ENCODE measurements at regions not wholly inside any gene's neighbourhood (a gene's known extent, or its start where the extent isn't known, plus 50 kb on each side); places are given as distances from the start of the nearest gene placed in this dataset.

GRCh38 chr17:13256545-13256944 is 238.7 kb upstream of the ELAC2 start:
- Histone ChIP-seq H3K9ac (ENCODE audit: low read depth, low read length, poor library complexity) (no peak overlapping the region), H3K9me3 (replicated peaks in 1 of 2; ENCODE audit: control insufficient read depth in 2 of 2, insufficient read depth in 1 of 2, low read depth in 1 of 2, low read length in 2 of 2) (no peaks in the 10 kb centered on the region), H3K4ac (ENCODE audit: low read length) (no peak overlapping the region), H3K4me3 (ENCODE audit: low read length in 2 of 2) (no peak overlapping the region), H4K8ac (ENCODE audit: low read depth, low read length) (no peak overlapping the region), H2AK5ac (ENCODE audit: low read depth, low read length) (no peak overlapping the region), H4K91ac (ENCODE audit: low read depth, low read length, poor library complexity) (no peak overlapping the region), H3K27ac (replicated peaks; ENCODE audit: low read length) (no peak overlapping the region), H2BK120ac (ENCODE audit: low read depth, low read length) (no peak overlapping the region), H2BK5ac (ENCODE audit: low read length) (no peak overlapping the region), H3K36me3 (replicated peaks in 1 of 2; ENCODE audit: control insufficient read depth in 2 of 2, insufficient read depth in 2 of 2, low read length in 2 of 2) (no peaks in the 10 kb centered on the region), H2BK12ac (ENCODE audit: low read length) (no peak overlapping the region), H3K4me1 (ENCODE audit: control insufficient read depth in 2 of 2, insufficient read depth in 1 of 2, low read depth in 1 of 2, low read length in 2 of 2) (peaks cover 0 to 2% of the 10 kb centered on the region in 2 donors), H3K27me3 (ENCODE audit: control insufficient read depth in 3 of 3, insufficient read depth in 3 of 3, low read depth in 1 of 3, low read length in 3 of 3) (peaks cover 0 to 9% (median 0%) of the 10 kb centered on the region in 3 experiments), H2BK15ac (ENCODE audit: low read length) (no peak overlapping the region), H3K4me2 (ENCODE audit: insufficient read depth, low read length, poor library complexity, severe bottlenecking) (no peak overlapping the region), H3K14ac (ENCODE audit: low read length) (no peak overlapping the region), H2AFZ (ENCODE audit: low read length) (no peak overlapping the region), H3K18ac (ENCODE audit: low read length) (no peak overlapping the region), H3K23ac (ENCODE audit: low read depth, low read length, poor library complexity) (no peak overlapping the region), H3K79me1 (ENCODE audit: low read depth, low read length) (no peaks in the 10 kb centered on the region)
- no peak for DNase-seq (ENCODE audit: low spot score)
- WGBS, 2 donors (ENCODE audit: extremely low coverage in 2 of 2, insufficient read length in 2 of 2, insufficient replicate concordance in 1 of 2): no CpG with 5 or more reads among the region's 3 CpGs

GRCh38 chr17:13253733-13254410 is 236.0 kb upstream of the ELAC2 start:
- H3K14ac ChIP-seq (ENCODE audit: low read length): no peak overlapping the region
- WGBS, 2 donors (ENCODE audit: extremely low coverage in 2 of 2, insufficient read length in 2 of 2, insufficient replicate concordance in 1 of 2): no CpG with 5 or more reads among the region's 3 CpGs
- H3K4me1 ChIP-seq (ENCODE audit: control insufficient read depth in 2 of 2, insufficient read depth in 1 of 2, low read depth in 1 of 2, low read length in 2 of 2): peaks cover 0 to 2% of the 10 kb centered on the region in 2 donors
- H3K27me3 ChIP-seq (ENCODE audit: control insufficient read depth in 3 of 3, insufficient read depth in 3 of 3, low read depth in 1 of 3, low read length in 3 of 3): peaks cover 0 to 9% (median 0%) of the 10 kb centered on the region in 3 experiments
- H3K4me2 ChIP-seq (ENCODE audit: insufficient read depth, low read length, poor library complexity, severe bottlenecking): no peak overlapping the region
- H3K4ac ChIP-seq (ENCODE audit: low read length): no peak overlapping the region
- H2BK120ac ChIP-seq (ENCODE audit: low read depth, low read length): no peak overlapping the region
- H3K79me1 ChIP-seq (ENCODE audit: low read depth, low read length): no peaks in the 10 kb centered on the region
- no peaks in the 10 kb centered on the region for H3K9me3 ChIP-seq (replicated peaks in 1 of 2; ENCODE audit: control insufficient read depth in 2 of 2, insufficient read depth in 1 of 2, low read depth in 1 of 2, low read length in 2 of 2)
- H4K8ac ChIP-seq (ENCODE audit: low read depth, low read length): no peak overlapping the region
- H3K4me3 ChIP-seq (ENCODE audit: low read length in 2 of 2): no peak overlapping the region
- H4K91ac ChIP-seq (ENCODE audit: low read depth, low read length, poor library complexity): no peak overlapping the region
- no peak overlapping the region for H3K9ac ChIP-seq (ENCODE audit: low read depth, low read length, poor library complexity)
- no peak overlapping the region for H2BK12ac ChIP-seq (ENCODE audit: low read length)
- H3K18ac ChIP-seq (ENCODE audit: low read length): no peak overlapping the region
- no peak overlapping the region for H2BK5ac ChIP-seq (ENCODE audit: low read length)
- no peak for DNase-seq (ENCODE audit: low spot score)
- H2AFZ ChIP-seq (ENCODE audit: low read length): no peak overlapping the region
- H3K23ac ChIP-seq (ENCODE audit: low read depth, low read length, poor library complexity): no peak overlapping the region
- H2BK15ac ChIP-seq (ENCODE audit: low read length): no peak overlapping the region
- H3K36me3 ChIP-seq (replicated peaks in 1 of 2; ENCODE audit: control insufficient read depth in 2 of 2, insufficient read depth in 2 of 2, low read length in 2 of 2): no peaks in the 10 kb centered on the region
- H2AK5ac ChIP-seq (ENCODE audit: low read depth, low read length): no peak overlapping the region
- H3K27ac ChIP-seq (replicated peaks; ENCODE audit: low read length): no peak overlapping the region

GRCh38 chr17:13244513-13244912 is 226.7 kb upstream of the ELAC2 start:
- WGBS, 2 donors (ENCODE audit: extremely low coverage in 2 of 2, insufficient read length in 2 of 2, insufficient replicate concordance in 1 of 2): no CpG with 5 or more reads among the region's 5 CpGs
- Histone ChIP-seq H3K4me2 (ENCODE audit: insufficient read depth, low read length, poor library complexity, severe bottlenecking) (no peak overlapping the region), H2BK120ac (ENCODE audit: low read depth, low read length) (no peak overlapping the region), H3K9ac (ENCODE audit: low read depth, low read length, poor library complexity) (no peak overlapping the region), H3K27me3 (ENCODE audit: control insufficient read depth in 3 of 3, insufficient read depth in 3 of 3, low read depth in 1 of 3, low read length in 3 of 3) (no peaks in the 10 kb centered on the region), H2AFZ (ENCODE audit: low read length) (peak overlapping the region; percentile 11), H2BK5ac (ENCODE audit: low read length) (no peak overlapping the region), H3K4me1 (ENCODE audit: control insufficient read depth in 2 of 2, insufficient read depth in 1 of 2, low read depth in 1 of 2, low read length in 2 of 2) (no peaks in the 10 kb centered on the region), H3K36me3 (replicated peaks in 1 of 2; ENCODE audit: control insufficient read depth in 2 of 2, insufficient read depth in 2 of 2, low read length in 2 of 2) (no peaks in the 10 kb centered on the region), H4K8ac (ENCODE audit: low read depth, low read length) (no peak overlapping the region), H4K91ac (ENCODE audit: low read depth, low read length, poor library complexity) (no peak overlapping the region), H2AK5ac (ENCODE audit: low read depth, low read length) (no peak overlapping the region), H3K9me3 (replicated peaks in 1 of 2; ENCODE audit: control insufficient read depth in 2 of 2, insufficient read depth in 1 of 2, low read depth in 1 of 2, low read length in 2 of 2) (no peaks in the 10 kb centered on the region), H3K14ac (ENCODE audit: low read length) (no peak overlapping the region), H3K18ac (ENCODE audit: low read length) (no peak overlapping the region), H3K27ac (replicated peaks; ENCODE audit: low read length) (no peak overlapping the region), H3K4me3 (ENCODE audit: low read length in 2 of 2) (no peak overlapping the region), H3K4ac (ENCODE audit: low read length) (no peak overlapping the region), H3K79me1 (ENCODE audit: low read depth, low read length) (no peaks in the 10 kb centered on the region), H2BK15ac (ENCODE audit: low read length) (no peak overlapping the region), H2BK12ac (ENCODE audit: low read length) (no peak overlapping the region), H3K23ac (ENCODE audit: low read depth, low read length, poor library complexity) (no peak overlapping the region)
- DNase-seq (ENCODE audit: low spot score): no peak

GRCh38 chr17:13243585-13243984 is 225.8 kb upstream of the ELAC2 start:
- Histone ChIP-seq H3K79me1 (ENCODE audit: low read depth, low read length) (no peaks in the 10 kb centered on the region), H3K14ac (ENCODE audit: low read length) (no peak overlapping the region), H2BK120ac (ENCODE audit: low read depth, low read length) (no peak overlapping the region), H3K4me3 (ENCODE audit: low read length in 2 of 2) (no peak overlapping the region), H4K91ac (ENCODE audit: low read depth, low read length, poor library complexity) (no peak overlapping the region), H2BK12ac (ENCODE audit: low read length) (no peak overlapping the region), H3K27me3 (ENCODE audit: control insufficient read depth in 3 of 3, insufficient read depth in 3 of 3, low read depth in 1 of 3, low read length in 3 of 3) (no peaks in the 10 kb centered on the region), H3K27ac (replicated peaks; ENCODE audit: low read length) (no peak overlapping the region), H3K18ac (ENCODE audit: low read length) (no peak overlapping the region), H3K9me3 (replicated peaks in 1 of 2; ENCODE audit: control insufficient read depth in 2 of 2, insufficient read depth in 1 of 2, low read depth in 1 of 2, low read length in 2 of 2) (no peaks in the 10 kb centered on the region), H3K4me1 (ENCODE audit: control insufficient read depth in 2 of 2, insufficient read depth in 1 of 2, low read depth in 1 of 2, low read length in 2 of 2) (no peaks in the 10 kb centered on the region), H2AFZ (ENCODE audit: low read length) (no peak overlapping the region), H3K9ac (ENCODE audit: low read depth, low read length, poor library complexity) (no peak overlapping the region), H2BK15ac (ENCODE audit: low read length) (no peak overlapping the region), H2AK5ac (ENCODE audit: low read depth, low read length) (no peak overlapping the region), H3K4ac (ENCODE audit: low read length) (no peak overlapping the region), H3K36me3 (replicated peaks in 1 of 2; ENCODE audit: control insufficient read depth in 2 of 2, insufficient read depth in 2 of 2, low read length in 2 of 2) (no peaks in the 10 kb centered on the region), H2BK5ac (ENCODE audit: low read length) (no peak overlapping the region), H4K8ac (ENCODE audit: low read depth, low read length) (no peak overlapping the region), H3K4me2 (ENCODE audit: insufficient read depth, low read length, poor library complexity, severe bottlenecking) (no peak overlapping the region), H3K23ac (ENCODE audit: low read depth, low read length, poor library complexity) (no peak overlapping the region)
- WGBS, 2 donors (ENCODE audit: extremely low coverage in 2 of 2, insufficient read length in 2 of 2, insufficient replicate concordance in 1 of 2): no CpG with 5 or more reads among the region's 4 CpGs
- DNase-seq (ENCODE audit: low spot score): no peak

All from neuronal stem cell (in vitro differentiated cells).